GM12878 (cell line): ENCODE measurements at regions not wholly inside any gene's neighbourhood (a gene's known extent, or its start where the extent isn't known, plus 50 kb on each side); places are given as distances from the start of the nearest gene placed in this dataset.

Experiments
- ATF2 ChIP-seq: IDR thresholded peaks from 2 replicates; pipeline ENCODE4 v1.6.1; 2012; ENCODE audit warnings: low read length, inconsistent platforms
- CHD2 ChIP-seq: IDR thresholded peaks from 2 replicates; pipeline ENCODE4 v1.6.1; 2011; ENCODE audit warnings: low read depth, low read length, improper control_type of control experiment, borderline replicate concordance
- CREB1 ChIP-seq: IDR thresholded peaks from 2 replicates; pipeline ENCODE4 v1.6.1; 2012; ENCODE audit warnings: low read depth, mild to moderate bottlenecking, inconsistent platforms
- CTCF ChIP-seq, 3 experiments: IDR thresholded peaks in 2 of 3; conservative IDR thresholded peaks in 1 of 3; 2 replicates each; pipeline ENCODE4 v1.5.1; 2011; ENCODE audit warnings: low read depth in 3 of 3, low read length in 3 of 3, mild to moderate bottlenecking in 3 of 3, control low read depth in 2 of 3, moderate library complexity in 2 of 3, inconsistent platforms in 1 of 3, mixed read lengths in 1 of 3; ENCODE audit not compliant: control insufficient read depth in 2 of 3, insufficient read depth in 1 of 3; ENCODE audit errors: extremely low read depth in 1 of 3
- FOXM1 ChIP-seq: IDR thresholded peaks from 2 replicates; pipeline ENCODE4 v1.6.1; 2012; ENCODE audit warnings: low read depth, mild to moderate bottlenecking, inconsistent platforms, low read length, moderate library complexity
- HDAC2 ChIP-seq: fragments of 200-600 bp; sonication (generic); IDR thresholded peaks from 2 replicates; pipeline ENCODE4 v1.6.1; 2017
- POU2F2 ChIP-seq: IDR thresholded peaks from 3 replicates; pipeline ENCODE4 v1.6.1; 2011; ENCODE audit warnings: low read depth, mild to moderate bottlenecking, low read length, borderline replicate concordance
- SIX5 ChIP-seq: IDR thresholded peaks from 2 replicates; pipeline ENCODE4 v1.6.1; 2011; ENCODE audit warnings: mild to moderate bottlenecking, low read depth, low read length, moderate library complexity; ENCODE audit not compliant: severe bottlenecking
- SRF ChIP-seq, 2 experiments: IDR thresholded peaks; 2 replicates each; pipeline ENCODE4 v1.6.1; 2011; ENCODE audit warnings: low read depth in 2 of 2, low read length in 2 of 2, mild to moderate bottlenecking in 1 of 2, moderate library complexity in 1 of 2
- ZBTB33 ChIP-seq: fragments of 450-650 bp; IDR thresholded peaks from 2 replicates; pipeline ENCODE4 v1.6.1; 2017; ENCODE audit warnings: mild to moderate bottlenecking
- ZBTB40 ChIP-seq: fragments of 450-650 bp; IDR thresholded peaks from 2 replicates; pipeline ENCODE4 v1.6.1; 2016; ENCODE audit warnings: mild to moderate bottlenecking, moderate library complexity, borderline replicate concordance
- ZNF274 ChIP-seq: IDR thresholded peaks from one replicate; pipeline ENCODE4 v1.8.0; 2011; ENCODE audit not compliant: insufficient read length, insufficient read depth

- TF ChIP-seq HDAC2 = no peak
- TF ChIP-seq ZNF274 = no peak
- TF ChIP-seq CTCF (IDR thresholded peaks at IDR 0.05 in 2 of 3, conservative IDR thresholded peaks at IDR 0.05 in 1 of 3; ENCODE audit: control insufficient read depth in 2 of 3, extremely low read depth in 1 of 3, insufficient read depth in 1 of 3, low read depth in 3 of 3, low read length in 3 of 3) = no peak
- no peak for TF ChIP-seq SRF (IDR thresholded peaks at IDR 0.05; ENCODE audit: low read depth in 2 of 2, low read length in 2 of 2)
- no peak for TF ChIP-seq POU2F2
- TF ChIP-seq ZBTB40 = no peak
- TF ChIP-seq CREB1 = no peak
- no peak for TF ChIP-seq ZBTB33
- no peak for TF ChIP-seq CHD2
- TF ChIP-seq FOXM1 = no peak
- no peak for TF ChIP-seq ATF2
- no peak for TF ChIP-seq SIX5
Measured at GRCh38 chr20:60990061-60990460, 262.0 kb upstream of the CDH4 start.
